Panc1 (cell line): ENCODE measurements at regions not wholly inside any gene's neighbourhood (a gene's known extent, or its start where the extent isn't known, plus 50 kb on each side); places are given as distances from the start of the nearest gene placed in this dataset.

Experiments used
- ATAC-seq: fragments of 200-7000 bp; cut with Tn5 transposase; 2 replicates; pipeline ENCODE4 v1.9.1; 2020; ENCODE audit warnings: mild to moderate bottlenecking, moderate library complexity
- BruUV-seq: library from RNA; stranded (reverse); fragments of 400-500 nt; replicated peaks from 2 replicates; lab custom pipeline; 2021; lab: Mats Ljungman, UMichigan
- CTCF ChIA-PET: fragments of 300-600 bp; sonication (Branson Sonifier 250); formaldehyde crosslinking; loops from one replicate; lab custom pipeline; 2022; ENCODE audit warnings: antibody characterized with exemption; lab: Charles Lee
- POLR2A ChIA-PET: fragments of 300-600 bp; sonication (Branson Sonifier 250); formaldehyde crosslinking; loops from one replicate; lab custom pipeline; 2022; ENCODE audit warnings: antibody characterized with exemption; lab: Charles Lee
- DNase-seq: peaks from one replicate; pipeline ENCODE4 v3.0.0-alpha.2; 2010; ENCODE audit warnings: low read depth, low spot score
- H3K27ac ChIP-seq: 2 replicates; pipeline ENCODE4 v1.5.1; 2011; ENCODE audit warnings: mild to moderate bottlenecking, low read length, inconsistent platforms
- H3K27me3 ChIP-seq: fragments of 200-500 bp; sonication (Bioruptor generic); 2 replicates; pipeline ENCODE4 v1.6.0; 2014; ENCODE audit warnings: low read length, inconsistent platforms; ENCODE audit not compliant: control insufficient read depth, insufficient read depth
- H3K36me3 ChIP-seq: fragments of 200-500 bp; sonication (Bioruptor generic); 2 replicates; pipeline ENCODE4 v1.5.1; 2014; ENCODE audit warnings: inconsistent platforms, mild to moderate bottlenecking, low read length, moderate library complexity; ENCODE audit not compliant: control insufficient read depth, insufficient read depth
- H3K4me1 ChIP-seq: 2 replicates; pipeline ENCODE4 v1.5.1; 2011; ENCODE audit warnings: inconsistent platforms, mild to moderate bottlenecking, low read length, moderate library complexity; ENCODE audit not compliant: control insufficient read depth, insufficient read depth
- H3K4me3 ChIP-seq, 2 experiments: 2 replicates each; pipeline ENCODE4 v1.5.1; 2011 to 2012; ENCODE audit warnings: low read depth in 2 of 2, low read length in 2 of 2, mild to moderate bottlenecking in 2 of 2, inconsistent platforms in 1 of 2, moderate library complexity in 1 of 2
- H3K9me3 ChIP-seq: fragments of 200-500 bp; sonication (Bioruptor generic); 2 replicates; pipeline ENCODE4 v1.5.1; 2014; ENCODE audit warnings: low read depth, mild to moderate bottlenecking, inconsistent platforms, low read length, moderate library complexity; ENCODE audit not compliant: control insufficient read depth, insufficient read depth
- CTCF ChIP-seq: fragments of 450-650 bp; IDR thresholded peaks from 2 replicates; pipeline ENCODE4 v1.5.1; 2017; ENCODE audit warnings: mild to moderate bottlenecking
- POLR2AphosphoS5 ChIP-seq: IDR thresholded peaks from 2 replicates; pipeline ENCODE4 v1.6.1; 2012; ENCODE audit warnings: mild to moderate bottlenecking, low read depth, low read length, moderate library complexity
- REST ChIP-seq, 2 experiments: IDR thresholded peaks; 2 replicates each; pipeline ENCODE4 v1.6.1; 2011 to 2012; ENCODE audit warnings: low read depth in 2 of 2, control low read depth in 1 of 2, low read length in 1 of 2, mild to moderate bottlenecking in 1 of 2, moderate library complexity in 1 of 2; ENCODE audit not compliant: insufficient read depth in 1 of 2
- SIN3A ChIP-seq: IDR thresholded peaks from 2 replicates; pipeline ENCODE4 v1.6.1; 2012; ENCODE audit warnings: low read depth, mild to moderate bottlenecking, low read length, moderate library complexity, borderline replicate concordance; ENCODE audit not compliant: insufficient read depth
- TCF7L2 ChIP-seq: IDR thresholded peaks from 2 replicates; pipeline ENCODE4 v1.6.1; 2011; ENCODE audit warnings: mild to moderate bottlenecking, low read depth, low read length, inconsistent platforms
- in situ Hi-C: cut with HindIII; loops from 2 replicates; pipeline ENCODE4 v1.10.0; 2016; ENCODE audit warnings: low sequenced_read_pairs, low pct_unique_long_range_greater_than_20kb
- intact Hi-C: fragments of 100-400 bp; cut with micrococcal nuclease; formaldehyde crosslinking; loops from one replicate; pipeline ENCODE4 v1.10.0; 2022; ENCODE audit not compliant: unreplicated experiment

GRCh38 chr14:49315570-49315969 is 270.6 kb downstream of the RPS29 start:
- H3K27me3 ChIP-seq: no peaks in the 10 kb centered on the region
- CTCF ChIA-PET: no interaction called here

GRCh38 chr14:49314737-49315136 is 271.4 kb downstream of the RPS29 start:
- H3K36me3 ChIP-seq: no peaks in the 10 kb centered on the region
- H3K9me3 ChIP-seq: no peaks in the 10 kb centered on the region
- H3K27ac ChIP-seq: no peak overlapping the region
- intact Hi-C loops (no loop called here), in situ Hi-C loops (no loop called here)
- H3K27me3 ChIP-seq: no peaks in the 10 kb centered on the region
- DNase-seq (no peak), ATAC-seq (no peak)
- TF ChIP-seq SIN3A: no peak
- TF ChIP-seq TCF7L2: no peak
- no peak for TF ChIP-seq REST (IDR thresholded peaks at IDR 0.05; ENCODE audit: insufficient read depth in 1 of 2, low read depth in 2 of 2, low read length in 1 of 2)
- no peak for TF ChIP-seq CTCF
- TF ChIP-seq POLR2AphosphoS5: no peak
- ChIA-PET CTCF (no interaction called here), POLR2A (no interaction called here)
- no TSS peak for BruUV-seq
- H3K4me3 ChIP-seq: no peak overlapping the region
- H3K4me1 ChIP-seq: no peaks in the 10 kb centered on the region

More at GRCh38 chr14:49315570-49315969, 270.6 kb downstream of the RPS29 start:
- intact Hi-C loops: no loop called here
- BruUV-seq: no TSS peak
- Histone ChIP-seq H3K36me3 (no peaks in the 10 kb centered on the region), H3K27ac (no peak overlapping the region), H3K4me3 (no peak overlapping the region), H3K4me1 (no peaks in the 10 kb centered on the region), H3K9me3 (no peaks in the 10 kb centered on the region)
- in situ Hi-C loops: no loop called here
- ATAC-seq (no peak), DNase-seq (no peak)
- no peak for TF ChIP-seq TCF7L2
- POLR2A ChIA-PET: no interaction called here

GRCh38 chr14:49313108-49313507 is 273.1 kb downstream of the RPS29 start:
- ChIA-PET CTCF (no interaction called here), POLR2A (no interaction called here)
- in situ Hi-C loops (no loop called here), intact Hi-C loops (no loop called here)
- Histone ChIP-seq H3K4me1 (no peaks in the 10 kb centered on the region), H3K36me3 (no peaks in the 10 kb centered on the region), H3K9me3 (no peaks in the 10 kb centered on the region), H3K27ac (no peak overlapping the region), H3K27me3 (no peaks in the 10 kb centered on the region), H3K4me3 (no peak overlapping the region)
- no peak for ATAC-seq
- TF ChIP-seq POLR2AphosphoS5 (no peak), TCF7L2 (no peak), SIN3A (no peak), REST (IDR thresholded peaks at IDR 0.05; ENCODE audit: insufficient read depth in 1 of 2, low read depth in 2 of 2, low read length in 1 of 2) (no peak), CTCF (no peak)
- BruUV-seq: no TSS peak
- DNase-seq: no peak
